GM18861 (cell line): ENCODE measurements at regions not wholly inside any gene's neighbourhood (a gene's known extent, or its start where the extent isn't known, plus 50 kb on each side); places are given as distances from the start of the nearest gene placed in this dataset.
"Not testable (repeated sequence)": the region's sequence is repeated elsewhere in the genome, so short reads cannot be mapped to it uniquely, and the experiment has no call there.

Experiments used
- ATAC-seq: cut with Tn5 transposase; IDR thresholded peaks from one replicate; pipeline ENCODE4 v1.9.1; 2021; ENCODE audit not compliant: unreplicated experiment

GRCh38 chr6:14583826-14584225 is 466.3 kb downstream of the CD83 start:
- no peak for ATAC-seq

- ATAC-seq, result no peak
Measured at GRCh38 chr6:14584450-14584849, 466.9 kb downstream of the CD83 start.

GRCh38 chr6:14585689-14586088 is 468.1 kb downstream of the CD83 start:
- no peak for ATAC-seq

GRCh38 chr6:14589175-14589574 is 471.6 kb downstream of the CD83 start:
- ATAC-seq, result no peak

- no peak for ATAC-seq
Measured at GRCh38 chr6:14590586-14590985, 473.0 kb downstream of the CD83 start.

- ATAC-seq, result no peak
Measured at GRCh38 chr6:14591998-14592397, 474.4 kb downstream of the CD83 start.

- no peak for ATAC-seq
Measured at GRCh38 chr6:14593286-14593685, 475.7 kb downstream of the CD83 start.

- no peak for ATAC-seq
Measured at GRCh38 chr6:14595751-14596150, 478.2 kb downstream of the CD83 start.

- ATAC-seq, result no peak
Measured at GRCh38 chr6:14596410-14596809, 478.8 kb downstream of the CD83 start.

GRCh38 chr6:14597090-14597489 is 479.5 kb downstream of the CD83 start:
- ATAC-seq, result no peak

- no peak for ATAC-seq
Measured at GRCh38 chr6:14598017-14598864, 480.7 kb downstream of the CD83 start.

GRCh38 chr6:14600306-14600705 is 482.7 kb downstream of the CD83 start:
- ATAC-seq, result not testable (repeated sequence)

GRCh38 chr6:14601490-14601889 is 483.9 kb downstream of the CD83 start:
- no peak for ATAC-seq

GRCh38 chr6:14606353-14606752 is 488.8 kb downstream of the CD83 start:
- ATAC-seq, result no peak

GRCh38 chr6:14610141-14610540 is 492.6 kb downstream of the CD83 start:
- no peak for ATAC-seq

- no peak for ATAC-seq
Measured at GRCh38 chr6:14612016-14612980, 494.7 kb downstream of the CD83 start.

- ATAC-seq, result no peak
Measured at GRCh38 chr6:14614631-14615030, 497.1 kb downstream of the CD83 start.

GRCh38 chr6:14616656-14617055 is 499.1 kb downstream of the CD83 start:
- no peak for ATAC-seq

GRCh38 chr6:14618759-14619418 is 501.3 kb downstream of the CD83 start:
- no peak for ATAC-seq

- ATAC-seq, result no peak
Measured at GRCh38 chr6:14619419-14619781, 501.8 kb downstream of the CD83 start.

GRCh38 chr6:14620522-14620921 is 502.9 kb downstream of the CD83 start:
- no peak for ATAC-seq
